IPS-18c (cell line): ENCODE measurements at regions not wholly inside any gene's neighbourhood (a gene's known extent, or its start where the extent isn't known, plus 50 kb on each side); places are given as distances from the start of the nearest gene placed in this dataset.

Source experiments
- H3K4me3 ChIP-seq: 2 replicates; pipeline ENCODE4 v1.7.0; 2013; ENCODE audit warnings: low read depth, mild to moderate bottlenecking, low read length, moderate library complexity; ENCODE audit not compliant: insufficient read depth
- H3K9me3 ChIP-seq: one replicate; pipeline ENCODE4 v1.6.1; 2013; ENCODE audit warnings: mild to moderate bottlenecking, low read length, moderate library complexity; ENCODE audit not compliant: control insufficient read depth, insufficient read depth

DNA sequence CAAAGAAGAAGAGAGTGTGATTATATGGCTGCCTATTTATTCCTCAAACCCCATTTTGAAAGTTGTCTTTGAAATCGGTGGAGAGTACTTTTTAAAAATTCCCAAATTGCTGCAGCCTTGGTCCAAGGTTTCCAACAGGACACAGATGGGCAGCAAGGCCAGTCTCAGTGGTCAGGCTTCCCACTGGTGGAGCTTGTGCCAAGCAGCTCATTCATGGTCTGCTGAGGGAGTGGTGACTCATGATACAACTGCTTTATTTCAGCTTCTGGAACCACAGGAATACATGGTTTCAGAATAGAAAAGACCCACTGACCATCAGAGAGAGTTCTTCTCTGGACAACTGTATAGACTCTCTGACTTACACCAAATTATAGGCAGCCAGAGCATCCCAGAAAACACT lies 673.1 kb upstream of the KLF4 start:
- H3K9me3 ChIP-seq = peaks cover 2% of the 10 kb centered on the region
- no peak overlapping the region for H3K4me3 ChIP-seq

DNA sequence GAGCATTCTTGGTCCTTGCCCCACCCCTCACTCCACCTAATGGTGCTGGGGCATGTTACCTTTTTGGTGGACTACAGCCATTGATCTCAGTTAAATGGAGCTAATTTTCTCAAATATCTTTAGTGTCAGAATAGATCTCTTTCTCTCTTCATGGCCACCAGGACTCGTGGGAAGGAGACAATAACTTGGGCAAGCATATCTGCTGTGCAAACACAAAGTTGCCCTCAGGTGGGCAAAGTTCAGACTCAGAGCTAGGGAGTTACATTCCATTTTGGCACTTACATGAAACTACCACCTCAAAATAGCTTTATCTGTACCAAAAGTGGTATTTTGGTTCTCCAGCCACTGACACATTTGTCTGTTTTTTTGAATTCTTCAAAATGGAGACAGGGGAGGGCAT lies 671.9 kb upstream of the KLF4 start:
- peaks cover 2% of the 10 kb centered on the region for H3K9me3 ChIP-seq
- H3K4me3 ChIP-seq = no peak overlapping the region

DNA sequence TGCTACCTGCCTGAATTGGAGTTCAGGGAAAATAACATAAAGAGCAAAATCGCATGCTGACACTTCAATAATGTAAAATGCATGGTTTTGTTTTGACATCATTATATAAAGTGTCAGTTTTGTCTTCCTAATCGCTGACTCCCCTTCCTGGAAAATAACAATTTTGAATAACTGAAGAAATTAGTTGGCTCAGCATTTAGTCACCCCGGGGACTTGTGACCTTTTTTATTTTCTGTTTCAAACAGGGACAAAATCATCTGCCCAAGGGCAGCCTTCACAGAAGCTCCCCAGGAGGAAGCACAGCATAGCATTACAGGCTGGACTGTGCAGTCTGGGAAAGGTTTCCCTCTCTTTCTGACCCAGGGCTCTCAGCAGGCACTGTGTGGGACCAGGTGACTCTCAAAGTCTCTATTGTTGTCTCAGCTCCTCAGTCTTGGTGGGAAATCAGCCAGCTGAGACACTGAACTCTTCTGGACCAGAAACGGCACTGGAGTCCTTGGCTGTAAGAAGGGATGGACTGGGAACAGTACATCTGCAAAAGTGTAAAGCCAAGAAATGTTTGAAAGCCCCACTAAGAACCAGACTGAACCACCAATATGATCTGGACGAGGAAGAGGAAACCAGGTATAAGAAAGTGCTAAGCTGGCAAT lies 671.3 kb upstream of the KLF4 start:
- Histone ChIP-seq H3K4me3 (no peak overlapping the region), H3K9me3 (peaks cover 2% of the 10 kb centered on the region)

DNA sequence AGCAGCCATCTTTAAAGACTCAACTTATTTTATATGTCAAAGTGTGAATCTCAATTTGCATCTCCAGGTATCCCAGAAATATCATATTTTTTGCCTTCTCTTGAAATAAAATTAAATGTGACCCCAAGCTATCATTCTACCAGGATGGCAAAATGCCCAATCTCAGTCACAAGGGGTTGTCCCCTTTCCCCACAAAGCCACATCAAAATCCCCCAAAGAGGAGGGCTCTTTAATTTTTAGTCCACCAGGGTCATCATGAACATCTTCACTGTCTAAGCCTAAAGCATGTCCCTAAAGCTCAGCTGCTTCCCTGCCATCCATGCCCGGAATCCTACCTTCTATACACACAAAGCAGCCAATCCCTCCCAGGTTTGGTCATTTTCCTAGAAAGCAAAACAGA lies 670.5 kb upstream of the KLF4 start:
- Histone ChIP-seq H3K4me3 (no peak overlapping the region), H3K9me3 (peaks cover 2% of the 10 kb centered on the region)

DNA sequence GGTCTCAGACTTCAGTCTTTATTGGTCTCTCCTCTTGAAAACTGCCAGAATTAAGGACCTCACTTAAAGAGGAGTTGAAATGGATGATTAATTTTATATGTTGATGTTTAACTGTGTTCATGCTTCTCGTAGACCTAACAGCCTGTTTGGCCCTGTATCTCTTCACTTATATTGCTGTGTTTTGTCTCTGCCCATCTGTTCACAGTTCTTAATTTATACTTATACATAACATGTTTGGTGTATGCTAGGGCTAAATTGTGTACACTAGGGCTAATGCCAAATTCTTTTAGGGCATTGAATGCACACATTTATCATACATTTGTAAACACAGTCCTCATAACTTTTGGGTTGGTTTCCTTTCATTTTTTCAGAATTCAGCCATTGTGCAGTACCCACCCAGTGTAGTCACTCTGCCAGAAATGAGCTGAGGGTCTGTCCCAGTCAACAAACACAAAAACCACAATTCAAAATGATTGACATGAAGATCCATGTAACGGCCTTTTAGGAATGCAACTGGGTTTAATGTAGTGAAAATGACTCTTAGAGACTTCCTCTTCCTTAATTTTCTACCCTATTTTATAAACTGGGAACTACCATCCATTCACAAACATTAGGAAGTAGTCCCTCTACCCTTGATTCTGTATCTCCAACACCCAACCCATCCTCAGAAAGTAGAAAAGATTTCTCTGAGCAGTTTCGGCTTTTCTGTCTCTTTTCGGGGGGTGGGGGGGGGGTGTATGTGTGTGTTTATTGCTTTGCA lies 668.8 kb upstream of the KLF4 start:
- Histone ChIP-seq H3K9me3 (peaks cover 2% of the 10 kb centered on the region), H3K4me3 (no peak overlapping the region)

DNA sequence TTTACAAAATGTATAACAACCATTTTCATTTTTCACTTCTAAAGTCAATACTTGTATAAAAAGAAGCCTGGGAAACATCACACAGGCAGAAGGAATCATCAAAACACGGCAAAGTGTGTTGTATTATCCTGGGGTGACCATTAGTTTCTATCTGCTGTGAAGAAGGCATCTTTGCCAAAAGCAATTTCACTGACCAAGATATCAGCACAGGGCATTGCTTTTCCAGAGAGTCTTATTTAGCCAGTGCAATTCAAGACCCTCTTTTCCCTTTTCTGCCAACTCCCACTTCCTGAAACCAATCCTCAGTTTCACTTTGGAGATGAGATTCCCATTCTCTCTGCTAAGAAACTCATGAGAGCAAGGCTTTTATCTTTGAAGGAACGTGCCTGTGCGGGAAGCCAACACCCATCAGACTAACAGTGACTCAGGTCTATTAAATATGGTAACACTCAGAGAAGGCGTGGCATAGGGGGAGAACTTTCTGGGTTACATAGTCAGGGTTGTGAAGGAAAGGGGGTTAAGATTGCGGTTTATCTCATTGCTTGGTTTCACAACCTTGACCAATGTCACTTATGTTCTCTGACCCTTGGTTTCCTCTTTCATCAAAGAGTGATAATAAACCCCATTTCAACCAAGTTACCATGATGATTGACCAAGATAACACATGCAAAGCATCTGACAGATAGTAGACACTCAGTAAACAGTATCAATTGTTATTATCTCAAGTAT lies 666.9 kb upstream of the KLF4 start:
- no peak overlapping the region for H3K4me3 ChIP-seq

DNA sequence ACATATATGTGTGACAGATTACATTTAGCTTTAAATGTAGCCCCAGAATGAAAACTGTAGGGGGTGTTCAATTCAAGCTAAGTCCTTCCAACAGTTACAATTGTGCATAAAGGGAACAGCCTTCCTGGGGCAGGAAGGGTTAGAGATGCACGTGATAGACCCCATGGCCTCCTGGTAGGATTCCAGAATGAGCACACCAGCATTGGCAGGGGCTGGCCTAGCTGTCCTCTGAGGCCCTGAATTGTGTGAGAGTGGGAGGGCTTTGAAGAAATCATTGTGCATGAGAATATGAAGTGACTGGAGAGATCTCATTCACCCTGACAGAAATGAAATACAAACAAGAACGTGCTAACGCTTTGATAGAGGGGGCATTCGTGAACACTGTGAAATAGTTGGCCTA lies 663.8 kb upstream of the KLF4 start:
- H3K9me3 ChIP-seq = no peaks in the 10 kb centered on the region

More for the DNA sequence above, 666.9 kb upstream of the KLF4 start:
- H3K9me3 ChIP-seq = peaks cover 2% of the 10 kb centered on the region

DNA sequence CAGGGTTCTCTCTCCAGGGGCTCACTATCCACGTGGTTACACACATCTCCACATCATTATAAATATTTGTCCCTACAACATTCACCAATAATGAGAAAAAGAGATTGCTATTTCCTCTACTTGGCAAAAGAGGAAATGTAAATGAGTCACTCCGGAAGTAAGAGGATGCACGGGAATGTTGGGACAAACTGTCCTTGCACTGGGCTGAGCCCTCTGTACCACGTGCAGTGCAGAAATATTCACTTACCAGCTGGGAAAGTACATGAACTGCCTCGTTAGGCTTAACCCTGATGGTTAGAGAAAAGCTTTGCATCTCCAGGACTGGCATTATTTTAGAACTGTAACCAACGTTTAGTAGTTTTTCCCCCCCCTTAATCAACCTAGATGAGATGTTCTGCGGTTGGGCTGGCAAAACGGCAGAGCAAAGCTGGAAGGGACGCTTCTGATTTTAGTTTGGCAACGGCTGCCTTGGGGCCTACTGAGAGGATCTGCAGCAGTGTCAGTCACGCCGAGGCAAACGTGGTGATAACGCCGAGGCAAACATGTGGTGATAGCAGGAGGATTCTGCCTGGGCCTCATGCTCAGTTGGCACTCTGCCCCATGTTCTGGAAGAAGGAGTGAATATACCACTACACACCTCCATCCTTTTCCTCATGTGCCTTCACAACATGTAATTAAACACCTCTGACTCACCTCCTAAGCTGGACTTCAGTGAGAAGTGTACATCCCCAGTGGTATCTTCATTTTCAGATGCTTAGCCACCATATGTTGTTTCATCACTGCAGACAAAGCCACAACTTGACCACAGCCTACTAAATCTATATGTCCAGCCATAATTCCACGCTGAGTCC lies 661.4 kb upstream of the KLF4 start:
- Histone ChIP-seq H3K9me3 (no peaks in the 10 kb centered on the region), H3K4me3 (no peak overlapping the region)

More for the DNA sequence above, 663.8 kb upstream of the KLF4 start:
- H3K4me3 ChIP-seq = no peak overlapping the region

DNA sequence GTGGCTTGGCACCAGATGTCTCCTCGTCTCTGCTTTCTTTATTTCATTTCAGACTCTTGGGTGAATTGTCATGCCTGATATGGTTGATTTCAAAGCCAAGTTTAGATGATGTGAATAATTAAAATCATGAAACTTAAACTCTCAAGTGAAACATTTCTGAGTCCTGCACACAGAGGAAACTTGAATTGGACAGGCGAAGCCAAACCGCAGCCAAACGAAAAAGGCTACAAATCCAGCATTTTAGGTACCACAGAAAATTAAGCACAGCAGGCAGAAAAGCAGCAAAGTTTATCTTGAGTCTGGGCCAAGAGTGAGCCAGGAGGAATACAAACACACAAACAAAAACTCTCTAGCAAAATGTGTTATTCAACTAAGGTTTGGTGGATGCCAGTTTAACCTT lies 659.8 kb upstream of the KLF4 start:
- Histone ChIP-seq H3K4me3 (no peak overlapping the region), H3K9me3 (no peaks in the 10 kb centered on the region)

DNA sequence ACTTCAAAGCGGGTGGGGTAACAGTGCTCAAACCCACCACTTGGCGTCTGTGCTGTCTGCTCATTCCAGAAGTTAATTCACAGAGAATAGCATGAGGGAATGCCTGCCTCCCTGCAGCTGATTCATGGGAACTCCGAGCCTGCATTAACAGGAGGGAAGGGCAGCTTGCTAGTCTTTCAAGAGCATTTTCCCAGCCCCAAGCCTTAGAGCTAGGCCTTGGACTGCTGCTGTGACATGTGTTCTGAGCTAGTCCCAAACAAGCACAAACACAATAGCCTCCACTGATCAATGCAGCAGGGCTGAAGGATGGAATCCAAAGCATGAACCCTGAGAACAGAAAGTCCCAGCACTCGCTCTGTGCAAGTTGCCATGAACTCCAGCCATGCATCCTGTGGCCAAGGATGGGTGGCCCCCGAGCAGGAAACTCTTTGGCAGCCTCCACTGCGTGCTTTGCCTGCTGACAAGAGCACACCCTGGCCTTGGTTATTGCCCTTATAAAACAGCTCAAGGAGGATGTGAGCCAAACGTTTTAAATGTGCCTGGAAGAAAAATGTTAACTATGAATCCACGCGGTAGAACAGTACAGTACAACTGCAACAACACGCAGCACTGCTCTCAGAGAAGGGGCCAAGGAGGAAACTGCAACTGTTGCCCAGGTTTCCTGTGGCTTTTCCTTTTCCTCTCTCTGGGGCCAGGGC lies 653.1 kb upstream of the KLF4 start:
- Histone ChIP-seq H3K9me3 (no peaks in the 10 kb centered on the region), H3K4me3 (no peak overlapping the region)

DNA sequence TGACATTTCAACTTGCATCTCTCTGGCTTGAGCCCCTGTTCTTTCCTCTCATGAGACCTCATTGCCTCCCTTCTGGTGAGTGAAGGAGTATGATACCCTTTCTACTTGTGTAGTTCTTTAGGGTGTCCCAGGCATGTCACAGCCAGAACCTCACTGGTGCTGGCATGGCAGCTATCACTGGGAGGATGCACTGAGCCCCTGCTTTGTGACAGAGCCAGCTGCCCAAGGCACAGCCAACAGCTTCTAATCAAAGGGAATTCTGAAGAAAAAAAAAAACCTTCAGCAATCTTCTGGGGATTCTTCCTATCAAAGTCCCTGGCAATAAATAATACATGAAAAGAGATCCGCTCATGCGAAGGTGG lies 652.6 kb upstream of the KLF4 start:
- H3K9me3 ChIP-seq = no peaks in the 10 kb centered on the region

DNA sequence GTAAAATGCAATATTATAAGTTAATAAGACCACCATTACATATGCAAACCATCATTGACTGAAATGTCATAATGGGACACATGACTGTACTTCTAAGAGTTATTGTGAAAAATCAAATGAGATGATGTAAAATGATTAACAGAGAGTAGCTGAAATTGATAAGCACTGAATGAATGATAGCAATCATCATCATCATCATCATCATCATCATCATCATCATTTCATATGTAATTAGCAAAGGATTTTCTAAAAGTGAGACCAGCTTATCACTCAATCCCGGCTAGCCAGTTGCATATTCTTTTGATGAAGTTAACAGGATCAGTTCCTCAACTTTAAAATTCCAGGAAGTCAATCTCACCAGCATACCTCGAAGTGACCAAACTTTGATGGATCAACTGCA lies 650.3 kb upstream of the KLF4 start:
- Histone ChIP-seq H3K9me3 (no peaks in the 10 kb centered on the region), H3K4me3 (no peak overlapping the region)

More for the DNA sequence above, 652.6 kb upstream of the KLF4 start:
- no peak overlapping the region for H3K4me3 ChIP-seq

DNA sequence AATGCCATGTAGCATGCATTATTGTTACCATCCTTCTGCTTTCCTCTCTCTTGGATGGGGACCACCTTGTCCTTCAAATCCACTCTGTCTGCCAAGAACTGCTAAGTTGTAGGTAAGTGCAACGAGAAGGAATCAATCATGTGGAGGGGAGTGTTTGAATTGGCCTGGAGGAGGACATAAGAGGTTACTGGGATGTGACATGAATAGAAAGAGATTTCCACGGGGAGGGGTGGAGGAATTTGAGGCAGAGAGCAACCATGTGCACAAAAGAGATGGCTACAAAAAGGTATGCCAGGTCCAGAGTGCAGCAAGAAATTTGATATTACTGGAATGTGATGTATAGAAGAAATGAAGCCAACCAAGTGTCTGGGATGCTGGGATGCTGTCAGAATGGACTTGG lies 648.9 kb upstream of the KLF4 start:
- H3K9me3 ChIP-seq = no peaks in the 10 kb centered on the region
- H3K4me3 ChIP-seq = no peak overlapping the region

DNA sequence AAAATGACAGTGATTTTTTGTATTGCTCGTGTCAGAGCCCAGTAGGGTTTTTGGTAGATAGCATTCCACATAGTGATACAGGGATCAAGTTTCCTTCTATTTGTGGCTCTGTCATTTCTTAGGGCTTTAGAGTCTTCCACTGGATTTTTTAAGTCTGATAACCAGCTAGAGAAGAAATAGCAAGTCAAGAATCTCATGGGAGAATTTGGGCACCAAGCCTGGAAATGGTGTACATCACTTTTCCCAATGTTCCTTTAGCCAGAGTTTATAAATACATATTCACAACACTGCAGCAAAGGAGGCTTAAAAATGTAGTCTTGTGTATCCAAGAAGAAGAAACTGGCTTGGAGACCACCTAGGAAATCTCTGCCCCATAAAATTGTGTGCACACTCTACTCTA lies 647.1 kb upstream of the KLF4 start:
- Histone ChIP-seq H3K4me3 (no peak overlapping the region), H3K9me3 (no peaks in the 10 kb centered on the region)

DNA sequence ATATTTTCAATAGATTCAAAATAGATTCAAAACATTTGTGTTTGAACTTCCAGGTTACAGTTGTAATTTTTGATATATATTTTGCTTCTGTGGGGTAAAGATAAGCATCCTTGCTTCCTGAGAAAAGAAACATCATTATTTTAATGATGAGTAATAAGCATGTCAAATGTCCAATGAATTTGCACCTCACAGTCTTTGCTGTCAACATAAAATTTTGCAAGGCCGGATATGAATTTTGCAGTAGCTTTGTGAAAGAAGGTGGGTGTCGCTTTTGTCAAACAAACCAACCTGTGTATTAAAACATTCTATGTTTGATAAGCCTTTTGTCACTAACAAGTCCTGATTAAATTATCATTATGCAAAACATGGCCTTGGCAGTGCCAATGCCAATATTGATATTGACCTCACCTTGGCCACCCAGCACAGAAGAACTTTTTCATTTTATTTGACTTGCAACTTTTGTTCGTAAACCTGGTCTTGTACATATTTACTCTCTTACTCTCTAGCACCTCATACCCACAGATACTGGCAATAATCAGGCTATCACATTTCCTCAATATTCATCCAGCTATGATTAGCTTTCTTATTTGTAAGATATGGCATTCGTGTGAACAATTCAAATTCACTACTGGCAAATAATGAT lies 645.0 kb upstream of the KLF4 start:
- no peaks in the 10 kb centered on the region for H3K9me3 ChIP-seq

DNA sequence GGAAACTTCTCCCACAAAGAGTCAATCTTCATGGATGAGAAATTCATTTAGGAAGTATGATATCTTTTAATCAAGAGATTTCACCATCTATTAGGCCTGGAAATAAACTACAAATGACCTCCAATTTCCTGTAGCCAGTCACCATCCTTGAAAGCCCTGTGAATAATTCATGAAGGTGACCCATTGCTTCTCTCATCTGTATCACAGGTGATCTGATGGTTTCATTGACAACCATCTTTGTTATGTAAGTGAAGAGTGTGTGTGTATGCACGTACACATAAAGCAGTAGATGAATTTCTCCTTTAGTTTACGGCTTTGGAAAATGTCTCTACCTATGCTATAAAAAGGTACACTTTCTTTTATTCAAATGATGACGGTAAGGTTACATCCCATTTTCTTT lies 644.1 kb upstream of the KLF4 start:
- Histone ChIP-seq H3K4me3 (no peak overlapping the region), H3K9me3 (no peaks in the 10 kb centered on the region)

More for the DNA sequence above, 645.0 kb upstream of the KLF4 start:
- no peak overlapping the region for H3K4me3 ChIP-seq
